Adipocyte (in vitro differentiated cells): ENCODE measurements at regions not wholly inside any gene's neighbourhood (a gene's known extent, or its start where the extent isn't known, plus 50 kb on each side); places are given as distances from the start of the nearest gene placed in this dataset.

Experiments
- DNase-seq: peaks from one replicate; pipeline ENCODE4 v3.0.0-alpha.2; 2015; ENCODE audit warnings: low read depth
- H3K27me3 ChIP-seq: replicated peaks from 2 replicates; pipeline ENCODE4 v1.7.0; 2013; ENCODE audit warnings: mild to moderate bottlenecking, low read length, moderate library complexity; ENCODE audit not compliant: control insufficient read depth, insufficient read depth
- H3K36me3 ChIP-seq: 2 replicates; pipeline ENCODE4 v1.7.0; 2013; ENCODE audit warnings: low read length, mild to moderate bottlenecking, moderate library complexity; ENCODE audit not compliant: control insufficient read depth, insufficient read depth, severe bottlenecking
- H3K4me1 ChIP-seq: 2 replicates; pipeline ENCODE4 v1.7.0; 2013; ENCODE audit warnings: mild to moderate bottlenecking, low read length, moderate library complexity; ENCODE audit not compliant: control insufficient read depth, insufficient read depth
- H3K4me3 ChIP-seq: 2 replicates; pipeline ENCODE4 v1.7.0; 2013; ENCODE audit warnings: mild to moderate bottlenecking, low read length, moderate library complexity
- H3K9ac ChIP-seq: 2 replicates; pipeline ENCODE4 v1.7.0; 2013; ENCODE audit warnings: mild to moderate bottlenecking, low read length, moderate library complexity
- H3K9me3 ChIP-seq: 2 replicates; pipeline ENCODE4 v1.7.0; 2013; ENCODE audit warnings: mild to moderate bottlenecking, low read length, moderate library complexity; ENCODE audit not compliant: control insufficient read depth

DNA sequence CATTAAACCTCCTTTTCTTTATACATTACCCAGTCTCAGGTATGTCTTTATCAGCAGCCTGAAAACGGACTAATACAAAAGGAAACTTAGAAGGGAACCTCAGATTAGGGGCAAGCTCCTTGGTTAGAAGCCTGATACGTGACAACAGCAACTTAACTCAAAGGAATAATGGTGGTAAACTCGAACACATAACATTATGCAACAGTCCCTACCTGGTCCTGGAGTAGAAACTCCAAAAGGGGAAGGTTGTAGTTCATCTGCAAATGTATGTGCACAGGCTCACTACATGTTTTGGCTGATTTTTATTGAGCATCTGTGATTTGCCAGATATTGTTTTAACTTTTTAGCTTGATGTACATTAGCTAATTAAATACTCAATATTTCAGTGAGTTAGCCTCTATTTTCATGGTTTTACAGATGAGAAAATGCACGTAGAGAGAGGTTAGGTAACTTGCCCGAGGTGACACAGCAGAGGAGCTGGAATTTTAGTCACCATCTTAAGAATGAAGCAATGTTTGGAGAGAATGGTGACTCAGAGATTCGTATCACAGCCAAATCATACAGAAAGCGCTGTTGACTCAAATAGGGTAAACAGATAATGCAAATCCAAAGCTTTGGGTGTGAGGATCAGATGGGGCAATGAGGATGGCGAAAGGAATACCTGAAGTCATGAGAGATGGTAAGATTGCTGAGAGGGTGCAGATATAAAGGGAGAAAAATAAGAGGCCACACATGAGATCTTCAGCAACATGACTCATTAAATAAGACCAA, 194.9 kb upstream of the RBFOX1 start:
- no peaks in the 10 kb centered on the region for H3K9me3 ChIP-seq
- H3K27me3 ChIP-seq, result no peaks in the 10 kb centered on the region
- H3K4me1 ChIP-seq, result no peaks in the 10 kb centered on the region
- H3K9ac ChIP-seq, result no peak overlapping the region
- no peaks in the 10 kb centered on the region for H3K36me3 ChIP-seq
- no peak overlapping the region for H3K4me3 ChIP-seq
- no peak for DNase-seq

GRCh38 chr16:7132465-7132864, 200.2 kb upstream of the RBFOX1 start:
- no peaks in the 10 kb centered on the region for H3K36me3 ChIP-seq
- DNase-seq, result no peak
- H3K27me3 ChIP-seq, result no peaks in the 10 kb centered on the region
- H3K4me1 ChIP-seq, result no peaks in the 10 kb centered on the region
- no peaks in the 10 kb centered on the region for H3K9me3 ChIP-seq
- H3K4me3 ChIP-seq, result no peak overlapping the region
- H3K9ac ChIP-seq, result no peak overlapping the region

DNA sequence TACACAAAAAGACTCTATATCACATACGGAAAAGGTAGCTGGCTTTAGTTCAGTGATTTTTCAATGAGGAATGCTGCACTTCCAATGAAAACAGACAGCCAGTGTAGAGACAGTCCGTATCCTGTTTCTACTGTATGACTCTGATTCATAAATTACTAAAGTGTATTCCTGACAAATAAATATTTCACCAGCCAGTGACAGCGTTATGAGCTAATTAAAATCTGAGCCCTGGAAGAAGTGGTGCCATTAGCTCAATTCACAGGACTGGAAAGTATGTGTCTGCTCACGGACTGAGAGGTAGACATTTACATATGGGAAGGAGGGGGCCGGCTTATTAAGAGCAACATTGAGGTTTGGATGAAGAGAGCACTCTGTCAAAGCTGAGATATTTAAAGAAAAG, 207.9 kb upstream of the RBFOX1 start:
- H3K4me3 ChIP-seq, result no peak overlapping the region
- H3K9ac ChIP-seq, result no peak overlapping the region
- H3K36me3 ChIP-seq, result no peaks in the 10 kb centered on the region
- no peaks in the 10 kb centered on the region for H3K9me3 ChIP-seq
- no peak for DNase-seq
- no peaks in the 10 kb centered on the region for H3K4me1 ChIP-seq
- H3K27me3 ChIP-seq, result no peaks in the 10 kb centered on the region

- no peak overlapping the region for H3K9ac ChIP-seq
- no peak overlapping the region for H3K4me3 ChIP-seq
- no peak for DNase-seq
- H3K9me3 ChIP-seq, result no peaks in the 10 kb centered on the region
- no peaks in the 10 kb centered on the region for H3K27me3 ChIP-seq
- H3K4me1 ChIP-seq, result no peaks in the 10 kb centered on the region
- no peaks in the 10 kb centered on the region for H3K36me3 ChIP-seq
Observed at GRCh38 chr16:7124242-7124641, 208.4 kb upstream of the RBFOX1 start.

DNA sequence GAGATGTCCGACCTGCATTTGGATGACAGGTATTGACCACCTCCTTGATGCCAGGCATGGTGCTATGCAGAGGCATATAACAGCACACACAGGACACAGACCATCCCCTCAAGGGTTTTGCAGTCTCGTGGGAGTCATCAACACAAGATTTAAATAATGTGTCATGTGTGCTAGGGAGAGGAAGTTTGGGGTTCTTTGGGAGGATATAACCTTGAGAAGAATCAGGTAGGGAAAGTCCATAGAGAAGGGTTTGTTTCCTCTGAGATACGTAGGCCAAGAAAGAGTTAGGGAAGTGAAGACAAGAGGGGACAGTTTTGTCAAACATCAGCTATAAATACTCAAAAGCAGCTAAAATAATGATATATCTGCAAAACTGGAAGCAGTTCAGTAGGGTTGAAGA, 215.9 kb upstream of the RBFOX1 start:
- no peak overlapping the region for H3K4me3 ChIP-seq
- H3K27me3 ChIP-seq, result no peaks in the 10 kb centered on the region
- H3K36me3 ChIP-seq, result no peaks in the 10 kb centered on the region
- no peak for DNase-seq
- no peaks in the 10 kb centered on the region for H3K4me1 ChIP-seq
- no peak overlapping the region for H3K9ac ChIP-seq
- H3K9me3 ChIP-seq, result no peaks in the 10 kb centered on the region

DNA sequence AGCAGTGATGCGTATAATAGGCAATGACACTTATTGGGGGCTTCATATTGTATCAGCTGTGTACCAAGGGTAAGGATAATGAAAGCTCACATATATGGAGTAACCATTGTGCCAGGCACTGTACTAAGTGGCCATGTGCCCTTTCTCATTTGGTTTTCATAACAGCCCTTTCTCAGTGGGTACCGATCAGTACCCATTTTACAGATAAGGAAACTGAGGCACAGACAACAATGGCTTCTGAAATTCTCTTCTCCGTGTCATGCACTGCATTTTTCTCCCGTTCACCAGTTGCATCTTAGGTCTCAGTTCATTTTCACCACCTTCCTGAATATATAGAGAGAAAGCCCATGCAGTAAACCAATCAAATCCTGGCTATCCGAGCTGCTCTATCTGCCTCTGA, 216.7 kb upstream of the RBFOX1 start:
- Histone ChIP-seq H3K4me1 (no peaks in the 10 kb centered on the region), H3K36me3 (no peaks in the 10 kb centered on the region), H3K9me3 (no peaks in the 10 kb centered on the region), H3K9ac (no peak overlapping the region), H3K4me3 (no peak overlapping the region), H3K27me3 (no peaks in the 10 kb centered on the region)
- no peak for DNase-seq

DNA sequence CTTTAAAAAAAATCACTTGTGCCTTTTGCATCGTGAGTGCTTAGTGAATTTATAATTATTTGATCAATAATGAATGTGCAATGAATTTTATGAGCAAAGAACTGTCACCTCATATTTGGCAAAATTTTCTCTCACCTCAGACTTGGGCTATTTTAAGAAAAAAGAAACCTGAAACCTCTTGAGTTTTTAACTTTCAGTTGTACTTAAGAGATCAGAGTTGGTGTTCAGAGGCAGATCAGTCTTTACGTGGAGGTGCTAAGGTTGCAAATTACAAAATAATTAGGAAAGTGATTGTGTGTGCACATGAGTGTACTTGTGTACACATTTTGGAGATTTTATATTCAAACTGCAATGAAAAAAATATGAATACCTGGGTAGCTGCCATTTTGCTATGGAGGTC, 218.7 kb upstream of the RBFOX1 start:
- H3K4me3 ChIP-seq, result no peak overlapping the region
- H3K36me3 ChIP-seq, result no peaks in the 10 kb centered on the region
- H3K9me3 ChIP-seq, result no peaks in the 10 kb centered on the region
- H3K4me1 ChIP-seq, result no peaks in the 10 kb centered on the region
- no peak for DNase-seq
- no peak overlapping the region for H3K9ac ChIP-seq
- no peaks in the 10 kb centered on the region for H3K27me3 ChIP-seq

GRCh38 chr16:7113395-7113794, 219.2 kb upstream of the RBFOX1 start:
- H3K9me3 ChIP-seq, result no peaks in the 10 kb centered on the region
- no peaks in the 10 kb centered on the region for H3K27me3 ChIP-seq
- H3K36me3 ChIP-seq, result no peaks in the 10 kb centered on the region
- no peaks in the 10 kb centered on the region for H3K4me1 ChIP-seq
- H3K4me3 ChIP-seq, result no peak overlapping the region
- H3K9ac ChIP-seq, result no peak overlapping the region
- no peak for DNase-seq

DNA sequence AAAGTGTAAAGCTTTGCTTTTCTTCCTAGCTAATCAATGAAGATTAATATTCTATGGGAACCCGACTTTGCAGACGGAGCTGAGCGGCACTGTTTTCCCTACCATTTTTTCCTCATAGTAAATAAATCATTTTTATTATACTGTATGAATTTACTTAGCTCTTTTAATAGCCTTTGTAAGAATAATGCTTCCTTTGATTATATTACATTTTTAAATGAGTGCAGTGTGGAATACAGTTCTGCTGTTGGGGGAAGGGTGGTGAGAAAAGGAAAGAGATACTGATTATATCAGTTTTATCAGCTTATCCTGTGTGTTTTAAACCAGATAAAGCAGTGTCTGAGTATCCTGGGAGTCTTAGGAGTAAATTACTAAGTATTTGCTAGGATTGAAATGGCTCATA, 221.4 kb upstream of the RBFOX1 start:
- no peaks in the 10 kb centered on the region for H3K27me3 ChIP-seq
- no peak overlapping the region for H3K4me3 ChIP-seq
- no peaks in the 10 kb centered on the region for H3K36me3 ChIP-seq
- H3K4me1 ChIP-seq, result no peaks in the 10 kb centered on the region
- DNase-seq, result no peak
- H3K9me3 ChIP-seq, result no peaks in the 10 kb centered on the region
- H3K9ac ChIP-seq, result no peak overlapping the region

DNA sequence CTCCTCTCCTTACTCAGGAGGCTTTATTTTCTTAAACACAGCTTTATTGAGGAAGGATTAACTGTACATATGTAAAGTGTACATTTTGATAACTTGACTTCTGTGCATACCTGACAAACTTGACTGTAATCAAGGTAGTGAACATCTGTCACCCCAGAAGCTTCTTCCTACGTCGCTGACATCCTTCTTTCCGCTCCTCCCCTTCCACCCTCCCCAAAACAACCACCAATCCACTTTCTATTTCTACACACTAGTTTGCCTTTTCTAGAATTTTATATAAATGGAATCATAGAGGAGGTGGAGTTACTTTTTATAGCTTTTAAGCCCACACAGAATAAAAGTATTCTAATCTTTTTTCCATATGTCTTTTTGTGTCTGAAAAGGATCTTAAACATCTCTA, 225.2 kb upstream of the RBFOX1 start:
- no peak overlapping the region for H3K9ac ChIP-seq
- H3K9me3 ChIP-seq, result no peaks in the 10 kb centered on the region
- H3K27me3 ChIP-seq, result no peaks in the 10 kb centered on the region
- no peaks in the 10 kb centered on the region for H3K4me1 ChIP-seq
- no peaks in the 10 kb centered on the region for H3K36me3 ChIP-seq
- no peak overlapping the region for H3K4me3 ChIP-seq
- no peak for DNase-seq

DNA sequence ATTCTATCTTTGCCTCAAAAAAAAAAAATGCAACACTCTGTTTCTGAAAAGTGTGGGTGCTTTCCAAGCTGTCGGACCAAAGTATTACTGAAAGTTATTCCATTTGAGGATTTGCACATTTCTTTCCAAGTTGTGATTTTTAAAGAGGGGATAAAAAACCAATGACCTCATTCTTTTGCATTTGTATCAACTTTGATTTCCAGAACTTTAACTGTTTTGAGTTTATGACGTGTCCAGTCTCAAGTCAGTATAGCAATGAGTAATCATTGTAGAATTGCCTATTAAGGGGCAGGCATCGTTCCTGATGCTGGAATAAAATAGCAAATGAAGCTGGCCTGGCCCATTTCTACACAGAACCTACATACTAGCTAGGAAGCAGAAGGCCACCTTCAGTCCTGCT, 229.6 kb upstream of the RBFOX1 start:
- H3K4me3 ChIP-seq, result no peak overlapping the region
- H3K9ac ChIP-seq, result no peak overlapping the region
- H3K9me3 ChIP-seq, result no peaks in the 10 kb centered on the region
- H3K27me3 ChIP-seq, result no peaks in the 10 kb centered on the region
- DNase-seq, result no peak
- no peaks in the 10 kb centered on the region for H3K36me3 ChIP-seq
- no peaks in the 10 kb centered on the region for H3K4me1 ChIP-seq

GRCh38 chr16:7101054-7101453, 231.6 kb upstream of the RBFOX1 start:
- no peak overlapping the region for H3K4me3 ChIP-seq
- no peak overlapping the region for H3K9ac ChIP-seq
- H3K36me3 ChIP-seq, result no peaks in the 10 kb centered on the region
- no peaks in the 10 kb centered on the region for H3K9me3 ChIP-seq
- no peaks in the 10 kb centered on the region for H3K4me1 ChIP-seq
- H3K27me3 ChIP-seq, result no peaks in the 10 kb centered on the region
- no peak for DNase-seq
